Central memory CD4-positive, alpha-beta T cell (primary cell): ENCODE measurements at regions not wholly inside any gene's neighbourhood (a gene's known extent, or its start where the extent isn't known, plus 50 kb on each side); places are given as distances from the start of the nearest gene placed in this dataset.
"Not testable (repeated sequence)": the region's sequence is repeated elsewhere in the genome, so short reads cannot be mapped to it uniquely, and the experiment has no call there.

Source experiments
- DNase-seq: peaks from one replicate; pipeline ENCODE4 v3.0.0; 2022

- no peak for DNase-seq
Measured at GRCh38 chr15:66884661-66885237, 180.7 kb upstream of the SMAD3 start.

- DNase-seq = no peak
Measured at GRCh38 chr15:66885281-66885915, 180.0 kb upstream of the SMAD3 start.

GRCh38 chr15:66886241-66886675 is 179.1 kb upstream of the SMAD3 start:
- no peak for DNase-seq

GRCh38 chr15:66886686-66887273 is 178.6 kb upstream of the SMAD3 start:
- no peak for DNase-seq

- not testable (repeated sequence) for DNase-seq
Measured at GRCh38 chr15:66889298-66889697, 176.1 kb upstream of the SMAD3 start.

- no peak for DNase-seq
Measured at GRCh38 chr15:66891776-66892175, 173.6 kb upstream of the SMAD3 start.

- DNase-seq = no peak
Measured at GRCh38 chr15:66893294-66893693, 172.1 kb upstream of the SMAD3 start.

GRCh38 chr15:66894363-66894762 is 171.0 kb upstream of the SMAD3 start:
- no peak for DNase-seq

DNA sequence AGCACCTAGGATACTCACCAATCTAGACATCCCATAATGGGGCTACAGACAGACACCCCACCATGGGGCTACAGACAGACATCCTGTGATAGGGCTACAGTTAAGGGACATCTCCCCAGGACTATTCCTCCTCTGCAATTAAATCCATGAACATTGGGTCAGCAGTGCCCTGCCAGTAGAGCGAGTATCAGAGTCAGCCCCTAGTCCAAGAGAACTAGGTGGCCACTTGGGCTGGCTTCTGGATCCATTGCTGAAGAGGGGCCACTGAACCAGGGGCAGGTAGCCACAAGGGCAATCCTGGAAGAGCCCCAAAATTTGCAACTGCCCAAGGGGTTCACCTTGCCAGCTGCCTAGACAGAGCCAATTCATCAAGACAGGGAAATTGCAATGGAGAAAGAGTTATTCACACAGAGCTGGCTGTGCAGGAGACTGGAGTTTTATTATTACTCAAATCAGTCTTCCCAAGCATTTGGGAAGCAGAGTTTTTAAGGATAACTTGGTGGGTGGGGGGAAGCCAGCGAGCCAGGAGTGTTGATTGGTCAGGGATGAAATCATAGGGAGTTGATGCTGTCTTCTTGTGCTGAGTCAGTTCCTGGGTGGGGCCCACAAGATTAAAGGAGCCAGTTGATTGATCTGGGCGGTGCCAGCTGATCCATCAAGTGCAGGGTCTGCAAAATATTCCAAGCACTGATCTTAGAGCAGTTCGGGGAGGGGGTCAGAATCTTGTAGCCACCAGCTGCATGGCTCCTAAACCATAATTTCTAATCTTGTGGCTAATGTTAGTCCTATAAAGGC is 170.2 kb upstream of the SMAD3 start:
- no peak for DNase-seq

DNA sequence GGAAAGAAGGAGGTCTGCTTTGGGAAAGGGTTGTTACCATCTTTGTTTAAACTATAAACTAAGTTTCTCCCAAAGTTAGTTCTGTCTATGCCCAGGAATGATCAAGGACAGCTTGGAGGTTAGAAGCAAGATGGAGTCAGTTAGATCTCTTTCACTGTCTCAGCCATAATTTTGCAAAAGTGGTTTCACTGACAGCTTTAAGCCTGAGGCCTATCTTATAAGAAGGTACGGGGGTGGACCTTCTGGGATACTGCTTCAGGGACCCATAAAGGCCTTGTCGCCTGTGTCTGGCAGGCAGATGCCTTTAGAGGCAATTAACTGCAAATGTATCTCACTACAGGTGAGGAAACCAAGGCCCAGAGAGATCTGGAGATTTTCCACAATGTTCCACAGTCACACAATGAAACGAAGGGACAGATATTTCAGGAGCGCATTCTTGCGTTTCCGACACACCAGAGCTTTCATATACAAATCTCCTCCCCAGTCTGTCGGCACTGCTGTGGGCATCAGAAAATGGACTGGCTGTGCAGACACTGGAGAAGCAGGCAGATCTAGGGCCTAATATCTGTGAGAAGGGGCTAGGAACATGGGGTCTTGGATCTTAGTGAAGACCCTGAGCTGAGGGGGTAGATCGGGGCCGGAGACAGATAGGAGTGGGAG is 169.5 kb upstream of the SMAD3 start:
- DNase-seq = no peak

- no peak for DNase-seq
Measured at GRCh38 chr15:66896611-66897010, 168.8 kb upstream of the SMAD3 start.

DNA sequence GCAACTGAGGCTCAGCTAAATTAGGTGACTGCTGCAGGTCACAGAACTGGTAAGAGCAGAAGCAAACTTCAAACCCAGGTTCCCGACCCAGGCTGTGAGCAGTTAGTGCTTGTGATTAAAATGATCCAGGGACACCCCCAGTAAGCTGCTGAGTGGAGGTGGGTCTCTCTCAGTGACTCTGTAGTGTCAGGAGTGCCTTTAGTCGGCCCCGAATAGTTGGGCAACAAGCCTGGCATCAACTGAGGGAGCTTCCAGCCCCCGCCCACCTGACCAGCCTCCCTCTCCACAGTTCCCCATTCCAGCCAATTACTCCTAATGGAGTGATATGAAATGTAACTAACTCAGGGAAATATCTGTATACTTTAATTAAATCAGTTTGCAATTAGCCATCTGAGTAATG is 168.0 kb upstream of the SMAD3 start:
- no peak for DNase-seq

- DNase-seq = no peak
Measured at GRCh38 chr15:66897971-66898370, 167.4 kb upstream of the SMAD3 start.

- DNase-seq = no peak
Measured at GRCh38 chr15:66898656-66899386, 166.6 kb upstream of the SMAD3 start.

DNA sequence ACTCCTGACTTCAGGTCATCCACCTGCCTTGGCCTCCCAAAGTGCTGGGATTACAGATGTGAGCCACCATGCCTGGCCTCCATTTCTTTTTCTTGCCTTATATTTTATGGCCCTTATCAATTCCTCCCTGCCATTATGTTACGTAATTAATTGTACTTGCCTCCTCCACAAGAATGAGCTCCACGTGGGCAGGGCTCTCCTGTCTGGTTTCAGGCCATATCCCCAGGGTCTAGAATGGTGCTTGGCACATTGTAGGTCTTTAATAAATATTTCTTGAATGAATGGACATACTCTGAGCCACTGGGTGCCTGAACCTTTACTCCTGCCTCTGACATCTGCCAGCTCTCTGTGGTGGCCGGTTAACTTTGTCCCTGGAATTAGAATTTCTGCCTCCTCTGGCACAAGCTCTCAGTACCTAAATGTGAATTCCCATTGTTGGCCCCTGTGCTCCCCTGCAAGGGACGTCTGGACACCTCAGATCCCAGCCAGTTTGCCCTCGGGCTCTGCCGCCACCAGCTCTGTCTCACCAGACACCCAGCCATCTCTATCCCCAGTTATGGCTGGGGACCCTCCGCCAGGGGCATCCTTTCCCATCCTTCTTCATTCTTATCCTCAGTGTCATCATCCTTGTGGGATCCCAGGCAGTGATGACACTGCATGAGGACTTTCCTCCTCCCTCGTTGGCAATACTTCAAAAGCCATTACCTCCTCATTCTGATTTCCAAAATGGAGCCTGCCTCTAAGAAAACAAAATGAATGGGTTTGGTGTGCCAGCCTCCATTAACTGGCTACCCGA is 165.6 kb upstream of the SMAD3 start:
- DNase-seq = no peak

DNA sequence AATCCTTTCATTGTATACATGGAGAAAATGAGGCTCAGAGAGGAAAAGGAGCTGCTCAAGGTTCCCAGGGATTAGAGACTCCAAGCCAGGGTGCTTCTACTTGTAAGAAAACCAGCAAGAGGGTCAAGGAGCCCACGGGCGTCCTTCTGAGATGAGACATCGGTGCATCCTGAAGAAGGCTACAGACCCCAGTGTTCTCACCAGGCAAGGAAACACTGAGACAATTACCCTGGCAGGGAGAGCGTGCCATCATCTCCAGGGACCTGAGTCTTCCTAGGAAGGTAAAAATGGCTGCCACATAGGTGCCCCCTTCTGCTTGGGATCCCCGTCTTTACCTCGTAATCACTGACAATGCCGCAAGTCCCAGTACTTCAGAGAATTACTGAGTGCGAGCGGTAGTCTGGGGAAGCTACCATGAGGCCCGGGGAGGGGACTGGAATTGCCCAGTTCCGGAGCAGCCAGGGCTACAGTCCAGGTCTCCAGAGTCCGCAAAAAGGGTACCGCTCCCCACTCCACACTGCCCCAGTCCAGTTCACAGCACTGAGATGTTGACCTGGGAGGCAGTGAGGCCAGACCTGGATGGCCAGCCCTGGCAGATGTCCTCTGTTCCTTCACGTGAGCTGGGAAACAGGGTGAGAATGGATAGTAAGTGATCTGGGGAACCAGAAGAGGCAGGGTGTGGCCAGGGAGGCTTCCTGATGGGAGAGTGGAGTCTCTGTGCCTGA is 164.7 kb upstream of the SMAD3 start:
- no peak for DNase-seq

DNA sequence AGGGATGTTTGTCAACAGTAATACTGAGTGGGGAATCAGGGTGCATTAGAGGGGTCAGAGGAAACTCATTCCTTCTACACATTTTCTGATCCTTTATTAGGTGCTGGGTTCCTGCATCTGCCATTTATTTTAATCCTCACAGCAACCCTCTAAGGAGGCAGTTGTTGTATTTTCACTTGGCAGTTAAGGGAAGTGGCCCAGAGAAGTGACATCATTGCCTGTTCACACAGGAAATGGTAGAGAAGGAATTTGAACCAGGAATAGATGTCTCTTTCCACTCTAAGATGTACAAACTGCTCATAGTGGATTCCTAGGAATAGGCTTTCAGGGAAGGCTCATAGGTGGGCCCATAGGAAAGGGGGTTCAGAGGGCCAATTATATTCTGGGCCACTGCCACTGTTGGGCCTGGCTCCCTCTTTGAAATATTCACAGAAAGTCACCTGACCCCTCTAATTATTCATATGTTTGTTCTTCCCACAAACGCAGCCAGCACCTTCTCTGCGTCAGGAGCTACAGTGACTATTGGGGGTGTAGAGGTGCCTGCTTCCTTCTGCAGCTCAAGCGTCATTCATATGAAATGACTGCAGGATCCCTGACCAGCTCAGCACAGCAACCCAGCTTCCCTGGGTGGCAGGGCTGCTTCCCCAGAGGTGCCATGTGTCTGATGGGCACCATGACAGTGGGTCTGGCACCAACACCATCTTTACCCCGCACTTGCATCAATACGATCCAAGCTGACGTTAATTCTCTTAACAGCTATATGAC is 163.9 kb upstream of the SMAD3 start:
- DNase-seq = no peak

DNA sequence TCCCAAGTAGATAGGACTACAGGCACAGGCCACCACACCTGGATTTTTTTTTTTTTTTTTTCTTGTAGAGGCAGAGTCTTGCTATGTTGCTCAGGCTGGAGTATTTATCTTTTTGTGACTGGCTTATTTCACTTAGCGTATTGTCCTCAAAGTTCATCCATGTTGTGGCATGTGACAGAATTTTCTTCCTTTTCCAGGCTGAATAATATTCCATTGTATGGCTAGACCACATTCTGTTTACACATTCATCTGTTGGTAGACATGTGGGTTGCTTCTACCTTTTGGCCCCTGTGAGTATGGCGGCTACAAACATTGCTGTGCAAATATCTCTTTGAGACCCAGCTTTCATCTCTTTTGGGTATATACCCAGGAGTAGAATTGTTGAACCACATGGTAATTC is 160.2 kb upstream of the SMAD3 start:
- no peak for DNase-seq

- DNase-seq = no peak
Measured at GRCh38 chr15:66905954-66906353, 159.4 kb upstream of the SMAD3 start.
